Fibroblast of skin of right quadriceps (primary cell): ENCODE measurements at regions not wholly inside any gene's neighbourhood (a gene's known extent, or its start where the extent isn't known, plus 50 kb on each side); places are given as distances from the start of the nearest gene placed in this dataset.

Experiments used
- DNase-seq: peaks from one replicate; pipeline ENCODE4 v3.0.0-alpha.2; 2013

- DNase-seq = peak; percentile 37
These were observed 538.0 kb upstream of the CAMK1G start for GRCh38 chr1:209045331-209046057.

- no peak for DNase-seq
These were observed 537.5 kb upstream of the CAMK1G start for GRCh38 chr1:209046058-209046417.

- no peak for DNase-seq
These were observed 536.6 kb upstream of the CAMK1G start for GRCh38 chr1:209046935-209047334.

DNA sequence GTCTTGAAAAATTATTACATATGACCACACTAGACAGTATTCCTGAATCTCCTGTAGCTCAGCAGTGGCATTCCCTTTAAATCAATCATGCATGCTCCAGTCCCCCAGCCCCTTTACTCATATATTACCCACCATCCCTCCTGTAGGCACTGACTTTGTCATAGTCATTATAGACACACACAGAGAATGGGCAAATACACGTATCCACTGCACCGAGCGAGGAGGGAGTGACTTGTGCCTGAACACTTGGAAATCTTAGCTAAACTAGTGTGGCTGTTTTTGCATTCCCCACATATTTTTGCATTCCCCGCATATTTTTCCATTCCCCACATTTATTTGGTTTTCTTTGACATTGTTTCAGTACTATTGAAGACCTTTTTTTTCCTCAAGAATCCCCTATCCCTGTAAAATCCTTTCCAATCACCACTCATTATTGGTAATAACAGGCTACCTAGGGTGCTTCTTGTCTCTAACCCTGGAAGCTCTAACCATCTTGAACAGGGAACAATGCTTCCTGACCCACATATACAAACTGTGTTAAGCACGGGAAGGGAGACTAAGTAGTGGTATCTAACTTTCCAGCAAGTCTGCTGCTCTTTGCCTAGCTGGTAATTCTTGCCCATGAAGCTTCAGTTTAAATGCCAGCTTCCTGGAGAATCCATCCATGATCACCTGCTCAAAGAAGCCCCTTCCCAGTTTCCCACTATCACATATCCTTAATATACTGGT, 534.4 kb upstream of the CAMK1G start:
- peak; percentile 72 for DNase-seq

- DNase-seq = no peak
These were observed 531.9 kb upstream of the CAMK1G start for GRCh38 chr1:209051570-209051969.

- no peak for DNase-seq
These were observed 529.9 kb upstream of the CAMK1G start for GRCh38 chr1:209053587-209053986.

DNA sequence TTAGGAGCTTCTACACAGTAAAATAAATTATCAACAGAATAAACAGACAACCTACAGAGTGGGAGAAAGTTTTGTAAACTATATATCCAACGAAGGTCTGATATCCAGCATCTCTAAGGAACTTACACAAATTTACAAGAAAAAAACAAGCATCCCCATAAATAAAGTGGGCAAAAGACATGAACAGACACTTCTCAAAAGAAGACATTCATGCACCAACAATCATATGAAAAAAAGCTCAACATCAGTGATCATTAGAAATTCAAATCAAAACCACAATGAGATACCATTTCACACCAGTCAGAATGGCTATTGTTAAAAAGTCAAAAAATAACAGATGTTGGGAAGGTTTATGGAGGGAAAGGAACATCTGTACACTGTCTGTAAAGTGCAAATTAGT, 526.4 kb upstream of the CAMK1G start:
- DNase-seq = no peak

- no peak for DNase-seq
These were observed 525.6 kb upstream of the CAMK1G start for GRCh38 chr1:209057901-209058300.

GRCh38 chr1:209059376-209059775, 524.1 kb upstream of the CAMK1G start:
- DNase-seq = no peak

DNA sequence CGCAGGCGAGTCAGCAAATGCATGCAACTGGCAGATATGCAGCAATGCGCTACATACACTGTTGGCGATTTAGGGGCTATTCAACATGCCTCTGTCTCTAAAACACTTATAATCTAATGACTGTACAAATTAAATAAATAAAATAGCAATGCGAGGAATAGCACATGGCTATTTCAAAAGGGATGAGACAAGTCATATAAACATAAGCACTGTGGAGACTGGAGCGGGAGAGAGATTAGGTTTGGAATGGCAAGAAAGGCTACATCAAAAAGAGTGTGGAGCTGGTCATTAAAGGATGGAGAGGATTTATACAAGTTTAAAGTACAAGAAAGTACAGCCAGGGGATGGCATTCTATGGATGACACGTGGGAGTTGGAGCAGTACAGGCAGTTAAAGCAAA, 523.5 kb upstream of the CAMK1G start:
- no peak for DNase-seq

GRCh38 chr1:209062081-209062620, 521.4 kb upstream of the CAMK1G start:
- DNase-seq = no peak

GRCh38 chr1:209062863-209063262, 520.7 kb upstream of the CAMK1G start:
- DNase-seq = no peak

- DNase-seq = no peak
These were observed 519.5 kb upstream of the CAMK1G start for GRCh38 chr1:209063767-209064659.

DNA sequence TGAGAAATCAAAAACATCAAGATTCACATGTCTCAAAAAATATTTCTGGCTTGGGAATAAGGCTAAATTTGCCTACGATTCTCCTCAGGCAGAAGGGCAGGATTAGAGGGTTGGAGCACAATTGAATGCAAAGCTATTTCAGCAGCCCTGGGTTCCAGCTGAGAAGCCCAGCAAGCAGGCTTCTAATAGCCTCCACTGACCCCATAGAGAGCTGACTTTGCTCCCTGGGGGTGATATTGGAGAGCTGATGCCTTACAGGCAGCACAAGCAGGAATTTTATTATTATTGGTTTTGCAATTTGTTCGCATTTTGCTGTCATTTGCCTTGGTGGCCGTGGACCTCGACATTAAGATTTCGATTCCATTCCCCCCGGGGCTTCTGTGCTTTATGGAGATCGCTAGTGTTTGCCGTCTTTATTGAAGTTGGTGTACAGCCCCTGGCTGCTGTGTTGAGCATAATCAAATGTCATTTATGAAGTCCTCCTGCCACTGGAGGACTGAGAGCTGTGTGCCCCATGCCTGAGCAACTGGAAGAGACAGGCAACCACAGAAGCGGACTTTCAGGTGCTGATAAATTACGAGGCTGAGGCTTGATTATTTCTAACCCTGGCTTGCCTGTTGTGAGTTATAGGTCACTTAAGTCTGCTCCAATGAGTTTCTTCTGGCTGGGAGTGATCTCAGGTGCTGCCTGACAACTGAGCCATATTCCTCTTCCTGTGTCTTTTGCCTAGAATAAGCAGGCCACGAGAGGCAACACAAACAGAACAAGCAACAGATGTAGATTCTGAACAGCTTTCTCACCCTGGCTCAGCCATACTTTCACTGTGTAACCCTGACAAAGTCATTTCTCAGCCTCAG, 518.4 kb upstream of the CAMK1G start:
- no peak for DNase-seq

GRCh38 chr1:209072481-209072880, 511.0 kb upstream of the CAMK1G start:
- peak; percentile 45 for DNase-seq

DNA sequence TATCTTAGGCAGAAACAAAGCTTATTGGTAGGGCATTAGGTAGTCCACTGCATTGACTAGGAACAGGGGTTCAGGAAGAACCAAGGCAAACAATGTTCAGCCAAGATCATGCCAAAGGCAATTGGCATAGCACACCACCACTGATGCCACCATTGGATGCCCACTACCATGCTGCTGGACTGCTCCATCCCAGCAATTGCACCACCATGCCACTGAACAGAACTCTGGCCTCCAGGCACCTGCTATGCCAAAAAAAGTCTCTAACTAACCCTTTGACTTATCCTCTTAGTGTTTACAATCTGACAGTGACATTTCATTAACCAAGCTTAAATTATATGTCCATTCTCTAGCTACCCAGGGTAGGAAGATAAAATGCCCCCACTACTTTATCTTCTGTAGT, 509.6 kb upstream of the CAMK1G start:
- no peak for DNase-seq

- DNase-seq = no peak
These were observed 508.8 kb upstream of the CAMK1G start for GRCh38 chr1:209074575-209075250.

DNA sequence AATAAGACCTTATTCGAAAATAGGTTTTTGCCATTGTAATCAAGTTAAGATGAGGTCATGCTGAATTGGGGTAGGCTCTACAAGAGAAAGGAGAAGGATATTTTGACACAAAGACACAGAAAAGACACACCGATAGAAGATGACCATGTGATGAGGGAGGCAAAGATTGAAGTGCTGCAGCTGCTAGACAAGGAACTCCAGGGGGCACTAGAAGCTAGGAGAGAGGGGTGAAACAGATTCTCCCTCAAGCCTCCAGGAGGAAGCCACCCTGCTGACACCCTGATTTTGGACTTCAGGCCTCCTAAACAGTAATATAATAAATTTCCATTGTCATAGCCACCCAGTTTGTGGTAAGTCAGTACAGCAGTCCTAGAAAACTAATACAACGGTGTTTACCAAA, 506.8 kb upstream of the CAMK1G start:
- peak; percentile 8 for DNase-seq

DNA sequence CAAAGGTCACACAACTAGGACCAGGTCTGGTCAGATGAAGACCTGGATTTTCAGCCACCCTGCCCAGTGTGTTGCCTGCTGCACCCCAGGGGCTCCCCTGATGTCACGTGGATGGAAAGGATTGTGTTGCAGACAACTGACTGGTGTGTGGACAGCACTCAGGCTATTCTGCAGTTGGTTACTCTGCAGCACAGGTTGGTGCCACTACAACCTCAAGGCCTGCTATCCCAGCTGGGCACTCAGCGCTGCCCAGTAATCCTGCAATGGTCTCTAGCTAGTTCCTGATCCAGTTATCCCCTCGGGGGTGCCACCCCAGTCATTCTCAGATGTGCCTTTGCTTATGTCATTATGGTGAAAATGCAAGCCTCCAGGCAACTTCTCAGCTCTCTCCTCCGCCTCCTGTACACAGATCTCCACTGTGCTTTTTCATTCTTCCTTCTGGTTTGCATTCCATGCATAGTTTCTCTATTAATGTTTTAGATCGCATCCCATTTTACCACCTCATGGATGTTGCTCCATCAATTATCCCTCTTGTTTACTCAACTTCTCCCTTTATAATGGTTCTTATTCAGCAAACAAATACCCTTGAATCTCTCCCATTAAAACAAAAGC, 503.2 kb upstream of the CAMK1G start:
- DNase-seq = peak; percentile 62

GRCh38 chr1:209086486-209087192, 496.9 kb upstream of the CAMK1G start:
- no peak for DNase-seq

- DNase-seq = no peak
These were observed 489.1 kb upstream of the CAMK1G start for GRCh38 chr1:209094384-209094783.
